Gastroesophageal sphincter (tissue), 4 donors: ENCODE measurements at regions not wholly inside any gene's neighbourhood (a gene's known extent, or its start where the extent isn't known, plus 50 kb on each side); places are given as distances from the start of the nearest gene placed in this dataset.

Source experiments
- ATAC-seq: fragments of 150-250 bp; one replicate; pipeline ENCODE4 v1.9.1; 2016; ENCODE audit warnings: mild to moderate bottlenecking, moderate library complexity
- H3K27ac ChIP-seq, 4 donors: fragments of 200-600 bp; sonication (generic) in 3 of 4; 1 replicate in 3 of 4; 2 replicates in 1 of 4; pipeline ENCODE4 v1.5.1; 2016 to 2019
- H3K27me3 ChIP-seq: fragments of 200-600 bp; sonication (generic); one replicate; pipeline ENCODE4 v1.5.1; 2019
- H3K36me3 ChIP-seq, 2 donors: fragments of 200-600 bp; sonication (generic); one replicate each; pipeline ENCODE4 v1.5.1; 2019; ENCODE audit warnings: control low read depth in 1 of 2
- H3K4me1 ChIP-seq, 3 donors: fragments of 200-600 bp; sonication (generic); 1 replicate in 2 of 3; 2 replicates in 1 of 3; pipeline ENCODE4 v1.5.1; 2016 to 2019; ENCODE audit warnings: control low read depth in 2 of 3
- H3K4me3 ChIP-seq, 2 donors: fragments of 200-600 bp; sonication (generic); one replicate each; pipeline ENCODE4 v1.5.1; 2019; ENCODE audit warnings: mild to moderate bottlenecking in 1 of 2, moderate library complexity in 1 of 2
- H3K9me3 ChIP-seq, 3 donors: fragments of 200-600 bp; sonication (generic); one replicate each; pipeline ENCODE4 v1.5.1; 2017 to 2019; ENCODE audit warnings: control low read depth in 2 of 3
- EP300 ChIP-seq: sonication (generic); formaldehyde crosslinking; IDR thresholded peaks from one replicate; pipeline ENCODE4 v1.6.1; 2017; ENCODE audit warnings: antibody characterized with exemption, mild to moderate bottlenecking
- POLR2A ChIP-seq, 2 donors: fragments of 450-650 bp; IDR thresholded peaks; one replicate each; pipeline ENCODE4 v1.6.1; 2017; ENCODE audit warnings: antibody characterized with exemption in 2 of 2, mild to moderate bottlenecking in 2 of 2, moderate library complexity in 1 of 2
- POLR2AphosphoS5 ChIP-seq: sonication (generic); formaldehyde crosslinking; IDR thresholded peaks from one replicate; pipeline ENCODE4 v1.6.1; 2017; ENCODE audit warnings: antibody characterized with exemption
- WGBS, 2 donors: methylation state at CpG; one replicate each; pipeline ENCODE4 v1.1.5; 2018; ENCODE audit warnings: low coverage in 1 of 2; 5-methylcytosine and 5-hydroxymethylcytosine counted together
- TF ChIP-seq, protein P1 (sequence below), 4 experiments: fragments of 200-600 bp in 2 of 4; fragments of 450-650 bp in 2 of 4; sonication (generic) in 1 of 4; IDR thresholded peaks; one replicate each; pipeline ENCODE4 v1.5.1; 2017 to 2019; ENCODE audit warnings: antibody characterized with exemption in 4 of 4, mild to moderate bottlenecking in 2 of 4, moderate library complexity in 2 of 4

DNA sequence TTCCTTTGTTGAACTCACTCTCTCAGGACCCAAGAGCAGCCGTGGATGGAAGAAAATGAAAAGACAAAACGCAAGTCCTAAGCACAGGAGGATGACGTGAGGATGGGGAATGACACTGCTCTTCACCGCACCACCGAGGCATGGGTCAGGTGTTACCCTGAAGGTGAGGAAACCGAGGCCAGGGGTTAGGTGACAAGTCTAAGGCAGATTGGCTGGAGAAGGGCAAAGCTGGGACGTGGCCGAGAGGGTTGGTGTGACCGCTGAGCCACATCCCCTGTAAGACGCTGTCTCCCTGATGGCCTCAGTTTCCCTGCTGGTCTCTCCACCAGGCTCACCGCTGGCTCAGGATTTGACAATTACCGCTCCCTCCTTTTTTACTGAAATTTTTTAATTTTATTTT lies 284.4 kb downstream of the CTTN start:
- no peak for ATAC-seq
- Histone ChIP-seq H3K4me1 (no peaks in the 10 kb centered on the region), H3K36me3 (no peaks in the 10 kb centered on the region), H3K9me3 (no peaks in the 10 kb centered on the region), H3K27me3 (no peaks in the 10 kb centered on the region), H3K4me3 (no peak overlapping the region), H3K27ac (no peak overlapping the region)
- WGBS, 2 donors: 90 to 94% methylated on average over 11 to 12 of the region's 12 CpGs
- TF ChIP-seq, protein P1, sequence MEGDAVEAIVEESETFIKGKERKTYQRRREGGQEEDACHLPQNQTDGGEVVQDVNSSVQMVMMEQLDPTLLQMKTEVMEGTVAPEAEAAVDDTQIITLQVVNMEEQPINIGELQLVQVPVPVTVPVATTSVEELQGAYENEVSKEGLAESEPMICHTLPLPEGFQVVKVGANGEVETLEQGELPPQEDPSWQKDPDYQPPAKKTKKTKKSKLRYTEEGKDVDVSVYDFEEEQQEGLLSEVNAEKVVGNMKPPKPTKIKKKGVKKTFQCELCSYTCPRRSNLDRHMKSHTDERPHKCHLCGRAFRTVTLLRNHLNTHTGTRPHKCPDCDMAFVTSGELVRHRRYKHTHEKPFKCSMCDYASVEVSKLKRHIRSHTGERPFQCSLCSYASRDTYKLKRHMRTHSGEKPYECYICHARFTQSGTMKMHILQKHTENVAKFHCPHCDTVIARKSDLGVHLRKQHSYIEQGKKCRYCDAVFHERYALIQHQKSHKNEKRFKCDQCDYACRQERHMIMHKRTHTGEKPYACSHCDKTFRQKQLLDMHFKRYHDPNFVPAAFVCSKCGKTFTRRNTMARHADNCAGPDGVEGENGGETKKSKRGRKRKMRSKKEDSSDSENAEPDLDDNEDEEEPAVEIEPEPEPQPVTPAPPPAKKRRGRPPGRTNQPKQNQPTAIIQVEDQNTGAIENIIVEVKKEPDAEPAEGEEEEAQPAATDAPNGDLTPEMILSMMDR (IDR thresholded peaks at IDR 0.05): no peak
- no peak for TF ChIP-seq EP300
- no peak for TF ChIP-seq POLR2A (IDR thresholded peaks at IDR 0.05)
- no peak for TF ChIP-seq POLR2AphosphoS5

DNA sequence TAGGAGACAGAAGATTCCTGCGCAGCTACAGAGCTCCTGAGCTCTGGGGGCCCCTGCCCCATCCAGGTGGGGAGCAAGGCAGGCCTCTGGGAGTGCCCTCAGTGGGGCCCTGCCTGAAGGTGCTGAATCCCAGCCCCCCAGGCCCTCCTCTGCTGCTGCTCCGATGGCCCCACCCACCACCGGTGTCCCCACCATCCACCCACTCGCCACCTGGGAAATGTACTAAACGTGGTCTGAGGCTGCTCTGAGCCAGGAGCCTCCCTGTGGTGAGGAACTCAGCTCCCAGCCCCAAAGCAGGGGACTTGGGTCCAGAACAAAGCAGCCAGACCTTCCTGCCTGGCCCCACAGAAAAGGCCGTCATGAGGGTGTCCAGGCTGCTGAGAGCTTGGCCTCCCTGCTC lies 289.4 kb downstream of the CTTN start:
- WGBS, 2 donors: 80 to 83% methylated on average over 1 of the region's 6 CpGs
- Histone ChIP-seq H3K36me3 (no peaks in the 10 kb centered on the region), H3K4me1 (no peaks in the 10 kb centered on the region), H3K4me3 (no peak overlapping the region), H3K27me3 (no peaks in the 10 kb centered on the region), H3K9me3 (no peaks in the 10 kb centered on the region), H3K27ac (no peak overlapping the region)
- TF ChIP-seq POLR2A (IDR thresholded peaks at IDR 0.05) (no peak), POLR2AphosphoS5 (no peak), EP300 (no peak)
- TF ChIP-seq, protein P1 (IDR thresholded peaks at IDR 0.05): no peak
- ATAC-seq: no peak

DNA sequence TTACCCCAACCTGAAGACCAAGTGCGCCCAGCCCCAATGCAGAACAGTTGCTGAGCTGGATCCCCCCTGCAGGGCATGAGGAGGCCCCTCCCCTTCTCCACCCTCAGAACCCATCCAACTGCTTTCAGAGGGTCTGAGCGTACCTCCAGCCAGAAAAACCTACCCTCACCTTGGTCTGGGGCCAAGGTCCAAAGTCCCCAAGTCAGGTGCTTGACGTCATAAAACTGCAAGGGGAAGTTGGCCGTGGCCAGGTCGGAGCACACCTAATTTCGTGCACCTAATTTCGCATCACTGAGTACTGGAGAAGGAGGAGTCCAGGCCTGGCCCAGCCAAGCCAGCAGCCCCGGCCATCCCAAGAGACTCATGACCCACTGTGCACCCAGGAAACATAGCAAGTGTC lies 289.8 kb downstream of the CTTN start:
- no peak overlapping the region for H3K4me3 ChIP-seq
- no peaks in the 10 kb centered on the region for H3K36me3 ChIP-seq
- H3K27ac ChIP-seq: no peak overlapping the region
- no peaks in the 10 kb centered on the region for H3K4me1 ChIP-seq
- TF ChIP-seq POLR2AphosphoS5 (no peak), POLR2A (IDR thresholded peaks at IDR 0.05) (no peak), EP300 (no peak)
- TF ChIP-seq, protein P1 (IDR thresholded peaks at IDR 0.05): no peak
- H3K27me3 ChIP-seq: no peaks in the 10 kb centered on the region
- no peak for ATAC-seq
- 61% methylated on average over 2 of the region's 8 CpGs; no CpG with 5 or more reads in 1 of the 2 donors for WGBS, 2 donors
- no peaks in the 10 kb centered on the region for H3K9me3 ChIP-seq

DNA sequence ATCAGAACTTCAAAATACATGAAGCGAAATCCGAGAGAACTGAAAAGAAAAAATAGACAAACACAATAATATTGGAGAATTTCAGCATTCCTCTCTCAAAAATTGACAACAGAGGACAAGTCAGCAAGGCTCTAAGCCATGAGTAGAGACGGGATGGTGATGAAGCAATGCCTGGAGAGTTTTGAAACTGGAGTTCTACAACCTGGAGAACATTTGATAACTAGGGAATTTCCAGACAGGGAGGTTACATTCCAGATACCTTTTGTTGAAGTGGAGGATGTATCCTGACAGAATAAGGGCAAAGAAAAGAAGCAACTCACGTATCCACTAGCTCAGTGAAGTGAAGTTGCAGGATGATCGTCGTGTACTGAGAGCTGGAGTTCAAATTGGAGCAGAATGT lies 291.4 kb downstream of the CTTN start:
- Histone ChIP-seq H3K36me3 (no peaks in the 10 kb centered on the region), H3K27ac (no peak overlapping the region), H3K4me3 (no peak overlapping the region), H3K27me3 (no peaks in the 10 kb centered on the region), H3K4me1 (no peaks in the 10 kb centered on the region), H3K9me3 (no peaks in the 10 kb centered on the region)
- ATAC-seq: no peak
- TF ChIP-seq POLR2A (IDR thresholded peaks at IDR 0.05) (no peak), POLR2AphosphoS5 (no peak), EP300 (no peak)
- TF ChIP-seq, protein P1 (IDR thresholded peaks at IDR 0.05): no peak
- 77 to 82% methylated on average over 5 to 6 of the region's 6 CpGs for WGBS, 2 donors

DNA sequence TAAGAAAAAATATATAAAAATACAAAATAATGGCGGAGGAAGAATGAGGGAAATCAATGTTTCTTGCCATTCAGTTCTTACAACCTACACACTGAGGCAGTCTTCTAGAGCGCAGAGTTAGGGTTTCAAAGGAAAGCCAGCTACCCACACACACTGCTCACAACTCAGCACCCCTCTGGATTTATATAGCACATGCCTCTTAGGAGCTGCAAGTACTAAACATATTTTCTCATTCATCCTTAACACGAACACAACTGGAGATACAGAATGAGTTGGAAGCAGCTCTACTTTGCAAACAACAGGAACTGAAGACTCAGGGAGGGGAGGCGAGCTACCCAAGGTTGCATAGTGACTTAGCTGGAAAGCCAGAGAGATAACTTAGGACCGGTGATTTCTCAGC lies 293.8 kb downstream of the CTTN start:
- Histone ChIP-seq H3K27me3 (no peaks in the 10 kb centered on the region), H3K4me1 (no peaks in the 10 kb centered on the region), H3K27ac (no peak overlapping the region), H3K9me3 (peaks cover 0 to 7% (median 0%) of the 10 kb centered on the region in 3 donors), H3K4me3 (no peak overlapping the region), H3K36me3 (peaks cover 0 to 12% of the 10 kb centered on the region in 2 donors)
- no peak for ATAC-seq
- WGBS, 2 donors: 83 to 84% methylated on average over 4 to 5 of the region's 5 CpGs
- TF ChIP-seq EP300 (no peak), POLR2A (IDR thresholded peaks at IDR 0.05) (no peak), POLR2AphosphoS5 (no peak)
- TF ChIP-seq, protein P1 (IDR thresholded peaks at IDR 0.05): no peak
